BJ (cell line): ENCODE measurements at regions not wholly inside any gene's neighbourhood (a gene's known extent, or its start where the extent isn't known, plus 50 kb on each side); places are given as distances from the start of the nearest gene placed in this dataset.
"Not testable (repeated sequence)": the region's sequence is repeated elsewhere in the genome, so short reads cannot be mapped to it uniquely, and the experiment has no call there.

ENCODE experiments used
- CTCF ChIA-PET: fragments of 350-600 bp; formaldehyde crosslinking; extraction: SDS; loops from one replicate; lab custom pipeline; 2021; ENCODE audit warnings: antibody characterized with exemption, inconsistent platforms; lab: Yijun Ruan, JAX
- POLR2A ChIA-PET: fragments of 300-600 bp; sonication (Branson Sonifier 250); formaldehyde crosslinking; extraction: SDS; loops from one replicate; lab custom pipeline; 2021; ENCODE audit warnings: antibody characterized with exemption; lab: Charles Lee
- DNase-seq: peaks from one replicate; pipeline ENCODE4 v3.0.0-alpha.2; 2011; ENCODE audit warnings: low read depth
- H3K27me3 ChIP-seq: 2 replicates; pipeline ENCODE4 v1.6.0; 2011; ENCODE audit warnings: low read length; ENCODE audit not compliant: control insufficient read depth, insufficient read depth
- H3K36me3 ChIP-seq: 2 replicates; pipeline ENCODE4 v1.5.1; 2011; ENCODE audit warnings: low read length; ENCODE audit not compliant: control insufficient read depth, insufficient read depth
- H3K4me3 ChIP-seq: 2 replicates; pipeline ENCODE4 v1.5.1; 2011; ENCODE audit warnings: low read depth, mild to moderate bottlenecking, control low read depth, low read length
- CTCF ChIP-seq: IDR thresholded peaks from 2 replicates; pipeline ENCODE4 v1.5.1; 2011; ENCODE audit warnings: low read depth, mild to moderate bottlenecking, control low read depth, inconsistent platforms, low read length, moderate library complexity; ENCODE audit not compliant: insufficient read depth

GRCh38 chr22:11360632-11361031 is 4167.4 kb upstream of the OR11H1 start:
- ChIA-PET POLR2A (no interaction called here), CTCF (no interaction called here)
- Histone ChIP-seq H3K4me3 (no peak overlapping the region), H3K27me3 (no peaks in the 10 kb centered on the region), H3K36me3 (no peaks in the 10 kb centered on the region)
- DNase-seq, result no peak
- no peak for TF ChIP-seq CTCF

GRCh38 chr22:11361496-11361895 is 4166.5 kb upstream of the OR11H1 start:
- H3K36me3 ChIP-seq, CTCF ChIA-PET, H3K27me3 ChIP-seq, H3K4me3 ChIP-seq, DNase-seq, POLR2A ChIA-PET: not testable (repeated sequence)

- H3K27me3 ChIP-seq, CTCF ChIA-PET, H3K36me3 ChIP-seq, H3K4me3 ChIP-seq, POLR2A ChIA-PET, DNase-seq: not testable (repeated sequence)
Observed at GRCh38 chr22:11369612-11370307, 4158.2 kb upstream of the OR11H1 start.

- H3K4me3 ChIP-seq, H3K36me3 ChIP-seq, DNase-seq, POLR2A ChIA-PET, H3K27me3 ChIP-seq, CTCF ChIA-PET: not testable (repeated sequence)
Observed at GRCh38 chr22:11370311-11370710, 4157.7 kb upstream of the OR11H1 start.
